ENCODE measurements at regions not wholly inside any gene's neighbourhood (a gene's known extent, or its start where the extent isn't known, plus 50 kb on each side); places are given as distances from the start of the nearest gene placed in this dataset.

DNA sequence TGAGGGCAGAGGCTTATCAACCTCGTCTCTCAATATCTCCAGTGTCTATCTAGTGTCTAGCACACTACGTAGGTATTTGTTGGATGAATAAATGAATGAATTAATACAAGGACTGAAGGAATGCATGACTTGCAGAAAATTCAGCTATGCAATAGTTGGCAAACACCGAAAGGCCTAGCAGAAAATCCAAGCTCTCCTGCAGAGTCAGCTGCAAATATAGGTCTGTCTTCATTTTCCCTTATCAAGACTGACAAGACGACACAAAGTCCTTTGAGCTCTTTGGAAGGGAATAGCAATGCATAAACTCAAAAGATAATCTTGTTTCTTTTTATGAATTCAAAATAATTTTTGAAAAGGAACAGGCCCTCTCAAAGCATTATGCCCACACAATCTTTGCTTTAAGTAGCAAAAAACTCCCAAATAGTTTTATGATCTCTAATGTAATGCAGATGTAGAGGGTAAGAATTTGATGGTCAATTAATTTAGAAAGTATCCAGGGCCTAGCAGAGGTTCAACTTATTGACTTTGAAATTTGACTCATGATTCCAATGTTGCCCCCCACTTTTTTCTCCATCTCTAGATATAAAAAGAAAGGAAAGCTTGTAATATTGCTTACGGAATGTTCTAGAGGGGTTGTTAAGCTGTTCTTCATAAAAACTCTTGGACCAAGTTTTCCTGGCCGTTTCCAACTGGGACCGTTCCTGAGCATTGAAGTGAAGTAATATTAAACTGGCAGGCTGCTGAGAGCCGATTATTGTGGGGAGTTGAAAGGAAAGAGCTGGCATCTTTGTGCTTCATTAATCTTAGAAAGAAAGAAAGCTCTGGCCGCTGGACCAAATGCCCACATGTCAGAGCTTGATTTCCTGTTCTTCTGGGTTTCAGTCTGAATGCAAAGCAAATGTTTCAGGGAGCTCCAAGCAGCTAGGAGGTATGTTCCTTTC is 227.3 kb downstream of the HS3ST3A1 start:
- TF ChIP-seq EP300 (IDR thresholded peaks at IDR 0.05; ENCODE audit: borderline replicate concordance in 1 of 2, low read depth in 2 of 2, low read length in 2 of 2) (no peak), POLR2A (IDR thresholded peaks at IDR 0.05; ENCODE audit: control extremely low read depth in 1 of 2, low read depth in 2 of 2, low read length in 2 of 2) (no peak), JUND (IDR thresholded peaks at IDR 0.05; ENCODE audit: low read length) (no peak), CTCF (IDR thresholded peaks at IDR 0.05; ENCODE audit: control extremely low read depth in 1 of 3, insufficient read depth in 1 of 3, low read depth in 1 of 3, low read length in 3 of 3) (no peak), EZH2 (IDR thresholded peaks at IDR 0.05; ENCODE audit: low read depth, low read length, severe bottlenecking) (no peak), YY1 (IDR thresholded peaks at IDR 0.05; ENCODE audit: low read depth, low read length) (no peak), GABPA (IDR thresholded peaks at IDR 0.05; ENCODE audit: borderline replicate concordance, insufficient read depth, low read length) (no peak), SAP30 (IDR thresholded peaks at IDR 0.05; ENCODE audit: insufficient read depth, insufficient replicate concordance, low read length) (no peak), POU5F1 (IDR thresholded peaks at IDR 0.05; ENCODE audit: low read depth, low read length) (no peak), TBP (IDR thresholded peaks at IDR 0.05; ENCODE audit: low read depth, low read length) (no peak), JUN (IDR thresholded peaks at IDR 0.05; ENCODE audit: low read depth, low read length) (no peak)
